DND-41 (cell line): ENCODE measurements at regions not wholly inside any gene's neighbourhood (a gene's known extent, or its start where the extent isn't known, plus 50 kb on each side); places are given as distances from the start of the nearest gene placed in this dataset.

Experiments used
- EZH2 ChIP-seq: IDR thresholded peaks from 3 replicates; pipeline ENCODE4 v1.6.1; 2012; ENCODE audit warnings: borderline replicate concordance, low read depth, mild to moderate bottlenecking, moderate library complexity, low read length, inconsistent platforms; ENCODE audit not compliant: severe bottlenecking
- TF ChIP-seq, protein P1 (sequence below): IDR thresholded peaks from 2 replicates; pipeline ENCODE4 v1.5.1; 2012; ENCODE audit warnings: borderline replicate concordance, low read length, moderate library complexity, mild to moderate bottlenecking; ENCODE audit not compliant: poor library complexity, severe bottlenecking; ENCODE audit errors: extremely low read depth

DNA sequence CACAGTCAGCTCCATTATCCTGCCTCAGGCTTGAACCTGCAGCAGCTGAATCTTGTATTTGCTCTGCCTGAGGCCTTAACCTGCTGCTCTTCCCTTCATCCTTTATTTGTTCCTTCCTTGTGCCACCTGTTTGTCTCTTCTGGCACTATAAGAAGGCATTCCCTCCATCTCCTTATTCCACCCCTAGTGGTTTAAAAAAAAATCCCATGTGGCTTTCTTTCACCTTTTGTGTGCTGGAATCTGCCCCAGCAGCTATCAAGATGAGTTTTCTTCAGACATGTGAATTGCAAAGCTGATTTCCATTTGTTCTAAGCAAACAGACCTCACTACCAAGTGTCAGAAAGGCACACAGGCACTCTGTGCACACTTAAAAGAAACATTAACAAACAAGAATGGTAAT lies 294.6 kb downstream of the TTLL7 start:
- TF ChIP-seq, protein P1, sequence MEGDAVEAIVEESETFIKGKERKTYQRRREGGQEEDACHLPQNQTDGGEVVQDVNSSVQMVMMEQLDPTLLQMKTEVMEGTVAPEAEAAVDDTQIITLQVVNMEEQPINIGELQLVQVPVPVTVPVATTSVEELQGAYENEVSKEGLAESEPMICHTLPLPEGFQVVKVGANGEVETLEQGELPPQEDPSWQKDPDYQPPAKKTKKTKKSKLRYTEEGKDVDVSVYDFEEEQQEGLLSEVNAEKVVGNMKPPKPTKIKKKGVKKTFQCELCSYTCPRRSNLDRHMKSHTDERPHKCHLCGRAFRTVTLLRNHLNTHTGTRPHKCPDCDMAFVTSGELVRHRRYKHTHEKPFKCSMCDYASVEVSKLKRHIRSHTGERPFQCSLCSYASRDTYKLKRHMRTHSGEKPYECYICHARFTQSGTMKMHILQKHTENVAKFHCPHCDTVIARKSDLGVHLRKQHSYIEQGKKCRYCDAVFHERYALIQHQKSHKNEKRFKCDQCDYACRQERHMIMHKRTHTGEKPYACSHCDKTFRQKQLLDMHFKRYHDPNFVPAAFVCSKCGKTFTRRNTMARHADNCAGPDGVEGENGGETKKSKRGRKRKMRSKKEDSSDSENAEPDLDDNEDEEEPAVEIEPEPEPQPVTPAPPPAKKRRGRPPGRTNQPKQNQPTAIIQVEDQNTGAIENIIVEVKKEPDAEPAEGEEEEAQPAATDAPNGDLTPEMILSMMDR, result no peak
- no peak for TF ChIP-seq EZH2
